C4-2B (cell line): ENCODE measurements at regions not wholly inside any gene's neighbourhood (a gene's known extent, or its start where the extent isn't known, plus 50 kb on each side); places are given as distances from the start of the nearest gene placed in this dataset.

Experiments used
- H3K27ac ChIP-seq: fragments of 450-650 bp; 2 replicates; pipeline ENCODE4 v1.5.1; 2017
- CTCF ChIP-seq: fragments of 450-650 bp; conservative IDR thresholded peaks from 2 replicates; pipeline ENCODE4 v1.5.1; 2017; ENCODE audit warnings: mild to moderate bottlenecking
- ZFX ChIP-seq: fragments of 450-650 bp; IDR thresholded peaks from 2 replicates; pipeline ENCODE4 v1.6.1; 2017

DNA sequence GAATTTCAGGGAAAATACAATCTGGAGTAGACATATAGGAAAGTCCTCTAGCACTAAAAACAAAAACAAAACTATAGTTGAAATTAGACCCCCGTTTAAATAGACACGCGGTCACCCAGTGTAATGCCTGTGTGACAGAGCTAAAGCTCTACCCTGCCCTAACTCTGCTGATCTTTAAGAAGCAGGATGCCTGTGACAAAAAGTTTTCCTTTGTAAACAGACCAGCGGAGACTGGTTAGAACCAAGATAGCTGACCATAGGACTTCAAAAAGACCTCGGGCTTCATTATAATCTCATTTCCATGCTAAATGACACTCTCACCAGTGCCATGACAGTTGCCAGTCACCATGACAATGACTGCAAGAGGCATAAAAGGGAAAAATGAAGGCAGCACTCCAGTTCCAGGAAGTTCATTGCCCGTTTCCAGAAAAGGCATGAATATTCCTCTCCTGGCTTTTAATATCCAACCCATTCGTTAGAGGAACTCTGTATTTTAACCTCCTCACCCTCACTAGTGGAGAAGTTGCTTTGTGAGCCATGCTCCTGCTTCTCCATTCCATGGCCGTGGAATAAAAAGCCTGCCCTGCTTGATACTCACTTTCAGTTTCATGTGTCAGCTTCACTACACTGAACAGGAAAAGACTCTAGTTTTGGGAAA, 157.2 kb upstream of the COPS8 start:
- no peak overlapping the region for H3K27ac ChIP-seq
- TF ChIP-seq CTCF (no peak), ZFX (no peak)

DNA sequence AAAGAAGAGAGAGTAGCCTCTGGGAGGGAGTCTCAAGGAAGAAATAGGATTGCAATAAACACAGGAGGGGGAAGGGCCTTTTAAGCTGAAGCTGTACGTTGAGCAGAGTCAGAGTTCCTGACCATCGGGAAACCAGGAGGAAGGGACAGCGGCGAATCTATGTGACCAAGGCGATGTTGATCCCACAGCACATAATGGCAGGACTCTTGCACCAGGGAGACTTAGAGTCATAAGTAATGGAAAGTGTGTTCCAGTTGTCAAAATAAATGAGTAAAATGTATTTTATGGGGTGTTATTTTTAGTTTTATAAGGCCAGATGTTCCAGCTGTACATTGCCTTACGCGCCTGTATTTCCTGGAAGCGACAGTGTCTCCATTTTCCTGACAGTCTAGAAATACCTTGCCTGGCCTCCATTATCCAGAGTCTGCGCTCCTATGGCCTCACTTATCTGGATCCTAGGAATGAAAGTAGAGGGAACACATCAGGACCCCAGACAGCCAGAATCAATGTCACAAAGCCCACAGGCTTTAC, 152.8 kb upstream of the COPS8 start:
- no peak for TF ChIP-seq ZFX
- TF ChIP-seq CTCF, result no peak
- H3K27ac ChIP-seq, result no peak overlapping the region

GRCh38 chr2:236934166-236934565, 151.5 kb upstream of the COPS8 start:
- no peak for TF ChIP-seq ZFX
- no peak for TF ChIP-seq CTCF
- H3K27ac ChIP-seq, result no peak overlapping the region

GRCh38 chr2:236934656-236935055, 151.0 kb upstream of the COPS8 start:
- TF ChIP-seq ZFX (no peak), CTCF (no peak)
- no peak overlapping the region for H3K27ac ChIP-seq

GRCh38 chr2:236935083-236935482, 150.6 kb upstream of the COPS8 start:
- H3K27ac ChIP-seq, result no peak overlapping the region
- TF ChIP-seq ZFX (no peak), CTCF (no peak)

DNA sequence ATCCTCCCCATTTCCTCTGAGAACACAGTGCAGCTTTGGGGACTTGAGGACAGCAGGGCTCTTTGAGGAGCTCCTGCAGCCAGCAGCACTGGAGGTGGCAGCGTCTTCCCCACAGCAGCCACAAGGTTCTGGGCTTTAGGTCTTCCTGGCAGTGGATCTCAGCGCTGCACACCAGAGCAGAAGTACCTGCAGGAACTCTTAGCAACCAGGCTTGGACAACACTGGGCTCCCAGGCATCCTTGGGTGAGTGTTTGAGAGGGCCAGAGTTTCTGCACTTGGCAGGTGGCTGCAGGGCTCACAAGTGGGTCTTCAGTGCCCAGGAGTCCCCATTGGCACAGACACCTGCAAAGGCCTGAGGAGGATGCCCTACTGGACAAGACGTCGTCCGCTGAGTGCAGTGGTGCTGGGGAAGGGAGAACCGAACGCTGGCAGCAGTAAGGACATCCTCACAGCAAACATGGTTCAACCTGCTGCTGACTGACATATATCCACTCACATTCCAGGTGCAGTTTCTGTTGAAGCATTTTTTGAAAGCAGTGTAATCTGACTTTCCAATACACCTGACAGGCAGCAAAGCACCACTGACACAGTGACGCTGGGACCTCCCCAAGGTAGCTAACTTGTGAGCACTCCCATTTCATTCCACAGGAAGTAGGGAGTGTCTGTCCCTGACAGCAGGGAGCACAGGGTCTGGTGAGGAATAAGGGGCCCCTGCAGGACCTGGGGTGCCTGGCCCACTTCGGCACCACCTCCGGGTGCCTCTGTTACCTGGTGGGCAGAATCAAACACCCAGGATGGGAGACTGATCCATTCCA, 149.9 kb upstream of the COPS8 start:
- H3K27ac ChIP-seq, result no peak overlapping the region
- no peak for TF ChIP-seq CTCF
- TF ChIP-seq ZFX, result no peak

- TF ChIP-seq CTCF, result no peak
- no peak for TF ChIP-seq ZFX
- H3K27ac ChIP-seq, result no peak overlapping the region
Observed at GRCh38 chr2:236936446-236936940, 149.2 kb upstream of the COPS8 start.
